GM20000 (cell line): ENCODE measurements at regions not wholly inside any gene's neighbourhood (a gene's known extent, or its start where the extent isn't known, plus 50 kb on each side); places are given as distances from the start of the nearest gene placed in this dataset.
A peak's percentile ranks its signal among the peaks of the same experiment; 100 is the strongest.

ENCODE experiments used
- DNase-seq: peaks from one replicate; pipeline ENCODE4 v3.0.0; 2012; ENCODE audit warnings: low spot score
- TF ChIP-seq, protein P1 (sequence below): IDR thresholded peaks from 2 replicates; pipeline ENCODE4 v1.5.1; 2012; ENCODE audit warnings: mild to moderate bottlenecking, control low read depth; ENCODE audit errors: extremely low read depth, missing control alignments

DNA sequence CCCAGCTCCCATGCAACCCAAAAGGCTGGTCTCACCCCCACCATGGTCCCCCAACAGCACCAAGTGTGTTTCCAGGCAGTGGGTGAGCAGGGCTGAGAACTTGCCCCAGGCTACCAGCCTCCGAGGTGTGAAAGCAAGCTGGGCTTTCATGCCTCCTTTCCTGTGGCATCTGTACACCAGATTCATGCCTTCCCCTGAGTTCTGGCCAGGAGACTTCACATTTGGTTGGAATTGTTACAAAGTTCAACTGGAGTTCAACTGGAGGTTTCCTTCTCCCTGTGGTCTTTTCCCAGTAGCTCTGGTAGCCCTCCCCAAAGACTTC lies 77.6 kb upstream of the RAB40AL start:
- TF ChIP-seq, protein P1, sequence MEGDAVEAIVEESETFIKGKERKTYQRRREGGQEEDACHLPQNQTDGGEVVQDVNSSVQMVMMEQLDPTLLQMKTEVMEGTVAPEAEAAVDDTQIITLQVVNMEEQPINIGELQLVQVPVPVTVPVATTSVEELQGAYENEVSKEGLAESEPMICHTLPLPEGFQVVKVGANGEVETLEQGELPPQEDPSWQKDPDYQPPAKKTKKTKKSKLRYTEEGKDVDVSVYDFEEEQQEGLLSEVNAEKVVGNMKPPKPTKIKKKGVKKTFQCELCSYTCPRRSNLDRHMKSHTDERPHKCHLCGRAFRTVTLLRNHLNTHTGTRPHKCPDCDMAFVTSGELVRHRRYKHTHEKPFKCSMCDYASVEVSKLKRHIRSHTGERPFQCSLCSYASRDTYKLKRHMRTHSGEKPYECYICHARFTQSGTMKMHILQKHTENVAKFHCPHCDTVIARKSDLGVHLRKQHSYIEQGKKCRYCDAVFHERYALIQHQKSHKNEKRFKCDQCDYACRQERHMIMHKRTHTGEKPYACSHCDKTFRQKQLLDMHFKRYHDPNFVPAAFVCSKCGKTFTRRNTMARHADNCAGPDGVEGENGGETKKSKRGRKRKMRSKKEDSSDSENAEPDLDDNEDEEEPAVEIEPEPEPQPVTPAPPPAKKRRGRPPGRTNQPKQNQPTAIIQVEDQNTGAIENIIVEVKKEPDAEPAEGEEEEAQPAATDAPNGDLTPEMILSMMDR: no peak
- no peak for DNase-seq

DNA sequence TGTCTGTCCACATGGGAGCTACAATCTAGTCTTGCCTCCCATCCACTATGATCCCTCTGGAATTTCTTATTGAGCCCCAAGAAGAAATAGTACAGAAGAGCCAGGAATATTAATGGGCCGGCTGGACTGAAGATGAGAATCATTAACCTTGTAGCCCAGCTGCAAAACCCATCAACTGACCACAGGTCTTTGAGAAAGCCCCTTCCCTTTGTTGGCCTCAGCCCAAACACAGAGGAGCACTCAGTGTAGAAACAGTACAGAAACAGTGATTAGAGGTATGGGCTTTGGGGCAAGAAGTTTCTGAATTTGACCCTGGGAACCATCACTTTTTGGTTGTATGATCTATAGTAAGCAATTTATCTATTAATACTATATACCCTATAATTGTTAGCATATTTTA lies 76.8 kb upstream of the RAB40AL start:
- TF ChIP-seq, protein P1: no peak
- DNase-seq: no peak

GRCh38 chrX:102863735-102864134 lies 73.3 kb upstream of the RAB40AL start:
- DNase-seq: peak; percentile 47
- TF ChIP-seq, protein P1: peak; percentile 41

- TF ChIP-seq, protein P1: no peak
- DNase-seq: no peak
Measured at GRCh38 chrX:102866981-102867656, 70.0 kb upstream of the RAB40AL start.

DNA sequence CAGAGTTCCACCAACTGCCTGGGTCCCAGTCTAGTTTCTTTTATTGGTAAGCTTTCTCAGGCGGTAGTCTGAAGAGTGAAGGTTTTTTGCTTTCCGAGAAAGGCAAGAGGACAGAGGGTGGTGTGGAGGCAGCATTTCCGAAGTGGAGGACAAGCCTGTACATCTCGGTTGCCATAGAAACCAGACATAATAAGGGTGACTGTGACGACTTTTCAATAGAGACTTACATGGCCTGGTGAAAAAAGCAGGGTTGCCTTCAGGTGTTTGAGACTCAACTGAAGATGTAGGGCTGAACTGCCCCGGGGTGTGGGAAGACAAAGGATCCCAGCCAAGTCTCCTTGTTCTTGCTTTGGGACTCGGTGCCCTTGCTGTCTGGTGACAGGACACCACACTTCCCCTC lies 53.6 kb upstream of the RAB40AL start:
- TF ChIP-seq, protein P1: no peak
- no peak for DNase-seq
